CD4-positive, alpha-beta T cell treated with Interleukin-15 for 4 hours (primary cell): ENCODE measurements at regions not wholly inside any gene's neighbourhood (a gene's known extent, or its start where the extent isn't known, plus 50 kb on each side); places are given as distances from the start of the nearest gene placed in this dataset.
"Not testable (repeated sequence)": the region's sequence is repeated elsewhere in the genome, so short reads cannot be mapped to it uniquely, and the experiment has no call there.

Experiments
- DNase-seq: peaks from one replicate; pipeline ENCODE4 v3.0.0-alpha.2; 2020; ENCODE audit warnings: low spot score

DNA sequence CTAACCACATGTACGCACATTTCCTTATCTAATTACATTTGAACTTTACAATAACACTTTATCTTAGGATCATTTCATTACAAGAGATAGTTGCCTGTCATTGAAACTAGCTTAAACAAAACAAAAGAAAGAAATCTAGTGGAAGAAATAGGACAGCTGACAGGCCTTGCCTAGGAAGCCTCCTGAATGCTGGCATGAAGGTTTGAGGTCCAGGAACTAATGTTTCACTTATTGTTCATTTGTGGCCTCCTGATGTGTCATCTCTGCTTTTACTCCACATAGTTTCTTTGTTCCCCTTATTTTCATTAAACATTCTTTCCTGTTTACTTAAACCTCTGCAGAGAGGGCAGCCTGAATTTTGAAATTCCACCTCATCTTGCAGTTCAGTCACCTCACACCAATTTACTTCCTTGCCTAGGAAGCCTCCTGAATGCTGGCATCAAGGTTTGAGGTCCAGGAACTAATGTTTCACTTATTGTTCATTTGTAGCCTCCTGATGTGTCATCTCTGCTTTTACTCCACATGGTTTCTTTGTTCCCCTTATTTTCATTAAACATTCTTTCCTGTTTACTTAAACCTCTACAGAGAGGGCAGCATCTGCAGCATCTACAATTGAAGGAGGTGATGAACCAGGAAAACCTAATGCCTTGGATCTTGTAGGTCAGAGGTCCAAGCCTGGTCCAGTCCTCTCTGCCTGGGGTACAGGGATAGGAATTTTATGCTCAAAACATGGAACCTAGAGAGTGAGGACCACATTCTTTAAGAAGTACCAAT is 319.2 kb downstream of the SPATA31A1 start:
- not testable (repeated sequence) for DNase-seq

DNA sequence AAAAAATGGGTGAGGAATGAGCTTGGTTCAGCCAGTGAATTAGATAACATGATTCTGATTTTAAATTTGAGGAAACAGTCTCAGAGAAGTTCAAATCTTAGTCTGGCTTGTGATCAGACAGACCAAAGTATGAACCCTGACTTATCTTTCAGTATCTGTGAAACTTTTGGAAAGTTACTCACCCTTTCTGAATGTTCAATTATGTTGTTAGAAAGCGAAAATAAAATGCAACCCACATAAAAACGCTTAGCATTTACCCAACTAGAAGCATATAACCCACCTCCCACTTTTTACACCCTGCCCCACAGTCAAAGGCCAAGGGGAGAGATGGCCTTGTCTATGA is 319.7 kb downstream of the SPATA31A1 start:
- not testable (repeated sequence) for DNase-seq

DNA sequence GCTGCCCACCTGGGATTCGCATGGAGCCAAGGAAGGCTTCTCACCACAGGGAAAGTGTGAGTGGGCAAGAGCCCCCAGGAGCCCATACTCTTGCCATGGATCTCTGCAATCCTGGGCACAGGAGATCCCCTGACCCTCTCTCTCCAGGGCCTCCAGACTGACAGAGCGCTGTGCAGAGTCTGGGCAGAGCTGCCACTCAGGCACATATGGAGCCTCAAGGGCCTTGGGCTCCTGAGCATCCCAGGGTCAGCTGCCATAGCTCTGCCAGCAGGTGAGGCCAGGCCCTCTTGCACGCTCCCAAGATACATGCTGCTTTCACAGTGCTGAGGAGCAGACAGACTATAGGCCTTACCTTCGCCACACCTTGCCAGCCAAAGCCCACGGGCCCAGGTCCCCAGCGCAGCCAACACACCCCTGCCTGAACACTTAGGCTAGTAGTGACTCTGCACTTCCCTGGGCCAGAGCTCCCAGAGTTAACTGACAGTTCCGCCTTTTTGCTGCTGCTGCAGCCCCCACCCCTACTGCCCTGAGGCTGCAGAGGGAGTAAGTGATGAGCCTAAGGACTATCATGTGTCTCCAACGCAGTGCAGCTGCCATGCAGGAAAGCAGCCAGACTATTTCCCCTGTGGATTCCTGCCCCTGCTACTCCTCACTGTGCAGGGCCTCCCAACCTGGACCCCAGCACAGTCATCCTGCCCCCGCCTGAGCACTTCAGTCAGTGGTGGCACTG is 323.2 kb downstream of the SPATA31A1 start:
- DNase-seq, result not testable (repeated sequence)

DNA sequence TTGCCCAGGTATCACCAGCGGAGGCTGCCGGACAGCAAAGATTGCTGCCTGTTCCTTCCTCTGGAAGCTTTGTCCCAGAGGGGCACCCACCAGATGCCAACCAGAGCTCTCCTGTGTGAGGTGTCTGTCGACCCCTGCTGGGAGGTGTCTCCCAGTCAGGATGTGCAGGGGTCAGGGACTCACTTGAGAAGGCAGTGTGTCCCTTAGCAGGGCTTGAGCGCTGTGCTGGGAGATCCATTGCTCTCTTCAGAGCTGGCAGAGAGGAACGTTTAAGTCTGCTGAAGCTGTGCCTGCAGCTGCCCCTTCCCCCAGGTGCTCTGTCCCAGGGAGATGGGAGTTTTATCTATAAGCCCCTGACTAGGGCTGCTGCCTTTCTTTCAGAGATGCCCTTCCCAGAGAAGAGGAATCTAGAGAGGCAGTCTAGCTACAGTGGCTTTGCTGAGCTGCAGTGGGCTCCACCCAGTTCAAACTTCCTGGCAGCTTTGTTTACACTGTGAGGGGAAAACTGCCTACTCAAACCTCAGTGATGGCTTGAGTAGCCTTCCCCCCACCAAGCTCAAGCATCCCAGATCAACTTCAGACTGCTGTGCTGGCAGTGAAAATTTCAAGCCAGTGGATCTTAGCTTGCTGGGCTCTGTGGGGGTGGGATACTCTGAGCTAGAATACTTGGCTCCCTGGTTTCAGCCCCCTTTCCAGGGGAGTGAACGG is 325.4 kb downstream of the SPATA31A1 start:
- not testable (repeated sequence) for DNase-seq

DNA sequence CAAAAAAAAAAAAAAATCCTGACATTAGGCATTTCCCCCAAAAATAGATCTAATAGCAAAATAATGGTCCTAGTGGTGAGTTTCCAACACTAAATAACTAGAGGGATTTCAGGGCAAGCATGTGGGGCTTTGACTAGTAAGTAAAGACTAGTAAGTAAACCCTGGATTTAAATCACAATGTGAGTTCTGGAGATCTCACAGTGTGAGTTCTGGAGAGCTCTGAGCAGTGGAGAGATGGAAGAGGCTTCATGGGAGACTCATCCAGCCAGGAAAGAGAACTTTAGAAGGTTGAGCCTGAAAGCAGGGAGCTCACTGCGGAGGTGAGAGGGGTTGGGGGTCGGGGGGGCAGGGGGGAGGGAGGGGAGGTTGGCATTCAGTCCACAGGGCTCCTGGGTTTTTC is 373.4 kb downstream of the SPATA31A1 start:
- not testable (repeated sequence) for DNase-seq

DNA sequence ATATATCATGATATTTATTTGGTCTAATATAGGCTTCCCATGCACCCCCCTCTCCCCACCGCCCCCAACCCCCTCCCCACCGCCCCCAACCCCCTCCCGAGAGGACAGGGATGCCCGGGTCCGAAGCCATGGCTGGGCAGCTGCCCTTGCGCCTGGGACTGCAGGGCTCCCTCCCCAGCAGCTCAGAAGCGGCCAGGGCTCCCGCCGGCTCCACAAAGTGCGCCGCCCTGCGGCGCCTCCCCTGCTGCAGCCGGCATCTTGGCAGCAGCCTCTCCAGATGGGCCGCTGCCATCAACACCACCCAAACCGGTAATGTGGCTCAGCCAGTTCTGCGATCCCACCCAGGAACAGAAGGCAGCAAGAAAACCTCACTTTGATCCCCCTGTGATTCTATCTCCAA is 389.4 kb downstream of the SPATA31A1 start:
- not testable (repeated sequence) for DNase-seq

DNA sequence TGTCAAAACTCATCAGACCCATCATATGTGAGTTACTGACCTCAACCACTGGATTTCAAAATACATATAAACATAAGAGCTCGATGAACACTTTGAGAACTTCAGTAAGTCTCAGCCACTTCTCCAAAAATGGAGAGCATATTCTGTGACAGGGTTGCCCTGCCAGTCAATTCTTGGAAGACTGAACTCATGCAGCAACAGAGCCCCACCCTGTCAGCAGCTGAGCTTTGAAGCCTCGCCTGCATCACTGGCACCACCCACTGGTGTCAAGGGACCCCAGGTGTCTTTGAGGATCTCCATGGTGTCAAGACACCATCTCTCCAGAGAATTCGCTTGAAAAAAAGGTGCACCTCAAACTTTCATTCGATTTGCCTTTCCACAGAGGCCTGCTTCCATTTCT is 420.1 kb downstream of the SPATA31A1 start:
- DNase-seq, result not testable (repeated sequence)

DNA sequence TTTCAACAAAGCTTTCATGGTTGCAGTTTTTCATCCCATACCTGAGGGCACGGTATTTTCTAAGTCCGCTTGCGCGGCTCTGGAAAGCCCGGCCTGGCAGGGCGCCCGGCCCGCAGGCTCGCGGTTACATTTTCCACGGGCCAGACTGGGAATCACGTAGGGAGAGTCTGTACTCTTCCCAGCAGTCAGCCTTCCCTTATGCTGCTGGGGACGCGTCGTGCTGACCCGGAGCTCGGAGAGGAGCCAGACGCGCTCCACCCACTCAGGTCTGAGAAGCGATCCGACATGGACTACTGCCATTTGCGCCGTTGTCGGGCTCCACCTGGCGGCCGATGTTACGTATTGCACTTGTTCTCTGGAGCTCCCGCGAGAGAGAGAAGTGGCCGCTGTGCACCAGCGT is 435.9 kb downstream of the SPATA31A1 start:
- not testable (repeated sequence) for DNase-seq

DNA sequence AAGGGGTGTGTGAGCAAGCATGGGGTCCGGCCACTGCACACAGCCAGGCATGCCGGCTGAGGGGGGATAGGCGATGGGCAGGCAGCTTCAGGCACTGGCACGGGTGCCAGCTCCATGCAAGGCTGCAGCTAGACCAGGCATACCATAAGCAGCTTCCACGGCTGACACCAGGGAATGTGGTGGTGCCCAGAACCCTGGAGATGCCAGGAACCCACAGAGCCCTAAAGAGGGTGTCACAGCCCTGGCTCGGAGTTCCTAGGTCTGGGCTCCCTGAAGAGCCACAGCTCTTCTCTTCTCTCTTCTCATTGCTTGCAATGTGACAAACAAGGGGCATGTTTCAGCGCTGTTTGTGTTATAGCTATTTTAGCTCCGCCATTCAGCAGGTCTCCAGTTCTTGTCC is 442.5 kb downstream of the SPATA31A1 start:
- DNase-seq, result not testable (repeated sequence)

DNA sequence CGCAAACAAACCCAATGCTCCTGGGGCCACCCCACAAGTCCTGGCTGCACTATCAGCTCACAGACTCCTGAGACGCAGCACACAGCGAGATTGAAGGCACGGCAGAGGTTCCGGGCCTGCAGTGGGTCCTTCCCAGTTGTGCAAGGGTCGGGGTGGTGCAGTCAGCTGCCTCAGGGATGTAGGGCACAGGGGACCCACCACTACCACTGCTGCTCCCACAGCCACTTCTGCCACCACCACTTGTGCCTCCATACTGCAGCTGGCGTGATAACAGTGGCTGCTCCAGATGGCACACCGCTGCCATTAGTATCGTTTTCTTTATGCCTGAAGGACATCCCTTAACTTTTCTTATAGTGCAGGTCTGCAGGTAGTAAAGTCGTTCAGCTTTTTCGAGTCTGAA is 443.8 kb downstream of the SPATA31A1 start:
- not testable (repeated sequence) for DNase-seq

DNA sequence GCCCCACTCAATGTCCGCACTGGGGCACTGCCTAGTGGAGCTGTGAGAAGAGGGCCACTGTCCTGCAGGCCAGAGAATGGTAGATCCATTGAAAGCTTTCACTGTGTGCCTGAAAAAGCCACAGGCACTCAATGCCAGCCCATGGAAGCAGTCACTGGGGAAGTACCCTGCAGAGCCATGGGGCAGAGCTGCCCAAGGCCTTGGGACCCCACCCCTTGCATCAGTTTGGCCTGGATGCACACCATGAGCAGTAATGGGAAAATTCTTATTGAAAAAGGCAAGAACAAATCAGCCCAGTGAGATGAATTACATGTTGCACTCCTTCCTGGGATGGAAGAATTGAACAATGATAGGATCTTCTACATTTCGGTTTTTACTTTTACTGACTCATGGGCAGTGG is 447.1 kb downstream of the SPATA31A1 start:
- DNase-seq, result not testable (repeated sequence)

DNA sequence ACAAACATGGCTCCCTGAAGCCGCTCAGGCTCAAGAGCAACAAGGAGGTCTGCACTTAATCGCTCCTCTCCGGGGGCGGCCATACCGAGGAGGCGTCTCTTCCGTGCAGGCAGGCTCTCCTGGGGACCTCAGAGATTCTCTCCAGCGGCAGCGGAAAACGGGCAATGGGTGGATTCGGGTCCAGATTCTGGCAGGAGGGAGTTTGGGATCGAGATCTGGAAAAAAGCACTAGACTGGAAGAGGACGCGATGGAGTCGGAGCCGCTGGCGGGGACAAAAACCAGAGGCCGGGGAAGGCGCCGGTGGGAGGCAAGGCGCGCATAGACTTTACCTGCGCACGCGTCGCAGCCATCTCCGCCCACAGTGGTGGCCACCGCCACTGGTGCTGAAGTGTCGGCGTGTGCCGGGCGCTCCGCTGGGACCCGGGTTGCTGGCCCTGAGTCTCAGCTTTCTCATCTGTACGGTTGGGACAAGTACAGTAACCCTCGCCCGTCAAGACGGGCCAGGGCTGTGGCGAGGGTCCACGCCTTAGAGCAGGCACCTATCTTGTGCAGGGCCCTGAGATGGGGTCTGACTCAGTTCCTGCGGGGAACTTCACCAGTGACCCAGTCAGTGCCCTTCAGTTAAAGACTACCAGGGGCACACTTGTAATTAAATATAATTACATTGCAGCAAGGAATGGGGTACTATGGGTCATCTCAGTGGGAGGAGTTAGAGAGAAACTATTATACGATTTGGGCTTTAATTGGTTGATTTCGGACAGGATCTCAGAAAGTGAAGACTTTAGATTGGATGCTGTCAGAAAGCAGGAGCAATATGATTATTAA is 454.1 kb downstream of the SPATA31A1 start:
- DNase-seq, result peak; percentile 32

DNA sequence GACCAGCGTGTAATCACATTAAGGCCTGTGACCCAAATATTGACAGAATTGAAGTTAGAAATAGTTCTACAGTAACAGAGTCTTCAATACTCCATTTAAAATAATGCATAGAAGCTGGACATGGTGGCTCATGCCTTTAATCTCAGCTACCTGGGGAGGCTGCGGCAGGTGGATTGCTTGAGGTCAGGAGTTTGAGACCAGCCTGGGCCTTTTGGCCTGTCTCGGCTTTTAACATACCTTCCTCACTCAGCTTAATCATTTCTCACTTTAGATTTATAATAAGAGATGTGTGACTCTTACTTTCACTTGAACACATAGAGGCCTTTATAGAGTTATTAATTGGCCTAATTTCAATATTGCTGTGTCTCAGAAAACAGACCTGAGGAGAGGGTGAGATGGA is 454.9 kb downstream of the SPATA31A1 start:
- not testable (repeated sequence) for DNase-seq

DNA sequence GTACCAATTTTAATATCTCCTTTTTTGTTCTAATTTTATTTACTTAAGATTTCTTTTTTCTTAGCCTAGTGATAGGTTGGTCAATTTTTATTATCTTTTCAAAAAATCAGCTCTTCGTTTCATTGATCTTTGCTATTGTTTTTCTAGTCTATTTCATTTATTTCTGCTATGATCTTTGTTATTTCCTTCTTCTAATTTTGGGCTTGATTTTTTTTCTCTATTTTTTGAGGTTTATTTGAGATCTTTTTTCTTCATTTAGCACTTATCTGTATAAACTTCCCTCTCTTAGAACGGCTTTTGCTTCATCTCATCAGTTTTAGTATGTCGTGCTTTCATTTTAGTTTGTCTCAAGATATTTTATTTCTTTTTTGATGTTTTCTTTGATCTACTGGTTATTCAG is 456.1 kb downstream of the SPATA31A1 start:
- not testable (repeated sequence) for DNase-seq

DNA sequence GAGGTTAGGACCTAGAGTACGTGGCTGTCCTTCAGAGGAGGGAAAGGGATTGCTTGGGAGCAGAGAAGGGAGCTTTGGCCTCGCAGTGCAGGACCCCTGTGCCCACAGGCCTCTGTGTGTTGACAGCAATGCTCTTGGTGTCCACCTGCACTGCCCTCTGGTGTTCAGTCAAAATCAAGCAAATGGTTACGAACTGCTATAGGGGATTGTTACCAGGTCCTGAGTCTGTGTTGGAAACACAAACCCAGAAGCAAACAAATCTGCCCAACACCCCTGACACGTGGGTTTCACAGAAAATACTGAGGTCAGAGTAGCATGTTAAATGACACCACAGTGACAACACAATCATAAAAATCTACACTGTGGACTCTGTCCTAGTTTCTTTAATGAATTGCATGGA is 473.0 kb downstream of the SPATA31A1 start:
- DNase-seq, result not testable (repeated sequence)
